ENCODE measurements at regions not wholly inside any gene's neighbourhood (a gene's known extent, or its start where the extent isn't known, plus 50 kb on each side); places are given as distances from the start of the nearest gene placed in this dataset.

DNA sequence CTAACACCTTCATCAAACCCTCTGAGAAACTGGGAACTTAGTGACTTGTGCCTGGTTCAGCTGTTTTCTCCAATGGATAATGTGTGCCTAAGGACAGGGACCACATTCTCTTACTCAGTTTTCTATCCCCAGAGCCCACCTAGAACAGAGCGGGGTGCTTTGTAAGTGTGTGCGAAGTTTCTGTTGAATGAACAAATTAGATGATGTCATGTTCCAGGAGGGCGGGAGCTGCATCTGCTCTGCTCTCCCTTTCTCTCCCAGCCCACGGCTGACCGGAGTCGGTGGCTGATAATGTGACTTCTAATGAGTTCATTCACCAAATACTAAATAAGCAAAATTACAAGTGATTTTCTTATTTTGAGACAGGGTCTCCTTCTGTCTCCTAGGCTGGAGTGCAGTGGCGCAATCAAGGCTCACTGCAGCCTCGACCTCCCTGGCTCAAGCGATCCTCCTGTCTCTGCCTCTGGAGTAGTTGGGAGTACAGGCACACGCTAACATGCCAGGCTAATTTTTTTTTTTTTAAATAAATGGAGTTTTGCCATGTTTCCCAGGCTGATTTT, 60.7 kb upstream of the FNDC1 start:
- no peaks in the 10 kb centered on the region for H3K9me3 ChIP-seq
- H3K36me3 ChIP-seq: no peaks in the 10 kb centered on the region
- no peak overlapping the region for H3K27ac ChIP-seq
- no peak for DNase-seq
- H3K27me3 ChIP-seq: peaks cover 0 to 4% of the 10 kb centered on the region in 2 donors
- intact Hi-C loops (cut with DNase I): no loop called here
- no peak for ATAC-seq
- TF ChIP-seq, protein P1, sequence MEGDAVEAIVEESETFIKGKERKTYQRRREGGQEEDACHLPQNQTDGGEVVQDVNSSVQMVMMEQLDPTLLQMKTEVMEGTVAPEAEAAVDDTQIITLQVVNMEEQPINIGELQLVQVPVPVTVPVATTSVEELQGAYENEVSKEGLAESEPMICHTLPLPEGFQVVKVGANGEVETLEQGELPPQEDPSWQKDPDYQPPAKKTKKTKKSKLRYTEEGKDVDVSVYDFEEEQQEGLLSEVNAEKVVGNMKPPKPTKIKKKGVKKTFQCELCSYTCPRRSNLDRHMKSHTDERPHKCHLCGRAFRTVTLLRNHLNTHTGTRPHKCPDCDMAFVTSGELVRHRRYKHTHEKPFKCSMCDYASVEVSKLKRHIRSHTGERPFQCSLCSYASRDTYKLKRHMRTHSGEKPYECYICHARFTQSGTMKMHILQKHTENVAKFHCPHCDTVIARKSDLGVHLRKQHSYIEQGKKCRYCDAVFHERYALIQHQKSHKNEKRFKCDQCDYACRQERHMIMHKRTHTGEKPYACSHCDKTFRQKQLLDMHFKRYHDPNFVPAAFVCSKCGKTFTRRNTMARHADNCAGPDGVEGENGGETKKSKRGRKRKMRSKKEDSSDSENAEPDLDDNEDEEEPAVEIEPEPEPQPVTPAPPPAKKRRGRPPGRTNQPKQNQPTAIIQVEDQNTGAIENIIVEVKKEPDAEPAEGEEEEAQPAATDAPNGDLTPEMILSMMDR (IDR thresholded peaks at IDR 0.05): no peak
- H3K4me3 ChIP-seq: no peak overlapping the region
- H3K4me1 ChIP-seq: peaks cover 3 to 42% of the 10 kb centered on the region in 2 donors

DNA sequence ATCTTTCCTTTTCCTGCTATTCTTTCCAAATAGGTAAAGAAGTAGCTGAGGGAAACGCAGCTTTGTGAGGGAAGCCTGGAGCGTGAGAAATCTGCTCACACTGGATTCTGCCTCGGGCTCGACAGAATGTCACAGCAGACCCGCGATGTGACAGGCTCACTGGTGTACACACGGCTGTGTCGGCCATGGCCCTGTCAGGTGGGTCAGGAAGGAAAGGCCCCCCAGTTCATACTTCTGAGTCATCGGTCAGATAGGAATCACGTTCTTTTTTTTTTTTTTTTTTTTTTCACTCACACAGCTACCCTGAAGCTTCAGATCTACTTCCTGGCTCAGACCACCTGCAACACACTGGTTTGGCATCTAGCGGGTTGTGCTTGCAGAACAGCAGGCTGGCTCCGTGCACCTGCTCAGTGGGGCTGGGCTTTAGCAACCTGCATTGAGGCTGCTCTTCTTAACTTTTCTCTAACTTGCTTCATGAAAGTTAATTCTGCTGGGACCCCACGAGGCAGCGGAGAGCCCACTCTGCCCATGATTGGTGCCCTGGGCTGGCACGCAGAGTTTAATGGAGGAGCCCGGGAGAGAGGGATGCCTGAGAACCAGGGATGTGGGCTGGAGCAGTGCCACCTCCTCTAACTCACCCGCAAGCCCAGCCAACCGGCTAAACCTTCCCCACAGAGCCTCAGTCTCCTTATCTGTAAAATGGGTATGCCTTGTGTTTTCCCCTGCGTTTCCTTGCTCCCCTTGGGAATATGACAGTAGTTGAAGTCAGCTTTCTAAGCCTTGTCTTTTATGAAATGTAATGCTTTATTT, 61.5 kb upstream of the FNDC1 start:
- intact Hi-C loops (cut with DNase I): no loop called here
- H3K36me3 ChIP-seq: no peaks in the 10 kb centered on the region
- H3K27me3 ChIP-seq: peaks cover 0 to 6% of the 10 kb centered on the region in 2 donors
- peak overlapping the region in 1 of 2 donors; percentile 26 for H3K27ac ChIP-seq
- ATAC-seq (no peak), DNase-seq (no peak)
- TF ChIP-seq, protein P1 (IDR thresholded peaks at IDR 0.05): no peak
- no peaks in the 10 kb centered on the region for H3K9me3 ChIP-seq
- peak overlapping the region in 1 of 2 donors; percentile 8 for H3K4me3 ChIP-seq
- peaks cover 3 to 42% of the 10 kb centered on the region in 2 donors for H3K4me1 ChIP-seq

- intact Hi-C loops (cut with DNase I): no loop called here
- no peaks in the 10 kb centered on the region for H3K9me3 ChIP-seq
- peak overlapping the region in 1 of 2 donors; percentile 8 for H3K4me3 ChIP-seq
- peaks cover 3 to 42% of the 10 kb centered on the region in 2 donors for H3K4me1 ChIP-seq
- ATAC-seq: peak; percentile 77
- peak in 2 of 4 donors; percentile 60 to 81 for DNase-seq
- TF ChIP-seq, protein P1 (IDR thresholded peaks at IDR 0.05): no peak
- H3K27me3 ChIP-seq: peaks cover 0 to 6% of the 10 kb centered on the region in 2 donors
- H3K36me3 ChIP-seq: no peaks in the 10 kb centered on the region
- peak overlapping the region in 1 of 2 donors; percentile 26 for H3K27ac ChIP-seq
Measured at GRCh38 chr6:159106627-159107241, 61.9 kb upstream of the TAGAP start.

DNA sequence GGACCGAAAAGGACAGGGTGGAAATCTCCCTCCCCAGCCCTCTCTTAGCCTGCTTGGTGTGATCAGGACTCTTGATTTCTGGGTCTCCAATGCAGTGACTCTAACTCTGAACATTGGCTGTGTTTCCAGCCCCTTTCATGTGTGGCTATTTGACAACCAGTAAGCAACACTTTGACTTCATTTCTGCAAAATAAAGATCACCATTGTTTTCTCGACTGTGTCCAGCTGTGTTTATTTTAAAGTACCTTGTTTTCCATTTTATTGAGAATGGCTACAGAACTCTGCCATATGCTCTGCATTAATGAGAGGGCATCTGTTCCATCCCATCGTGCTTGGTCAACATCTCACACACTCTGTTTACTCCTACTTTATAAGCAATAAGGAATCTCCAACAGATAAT, 60.9 kb upstream of the TAGAP start:
- DNase-seq (no peak), ATAC-seq (no peak)
- Histone ChIP-seq H3K27me3 (peaks cover 0 to 6% of the 10 kb centered on the region in 2 donors), H3K9me3 (no peaks in the 10 kb centered on the region), H3K4me1 (peaks cover 3 to 42% of the 10 kb centered on the region in 2 donors), H3K36me3 (no peaks in the 10 kb centered on the region), H3K4me3 (no peak overlapping the region), H3K27ac (no peak overlapping the region)
- TF ChIP-seq, protein P1 (IDR thresholded peaks at IDR 0.05): no peak
- intact Hi-C loops (cut with DNase I): no loop called here

GRCh38 chr6:159104931-159105330, 60.1 kb upstream of the TAGAP start:
- no peak for ATAC-seq

More at GRCh38 chr6:159104931-159105330, 60.1 kb upstream of the TAGAP start:
- Histone ChIP-seq H3K4me1 (peaks cover 3 to 42% of the 10 kb centered on the region in 2 donors), H3K9me3 (no peaks in the 10 kb centered on the region), H3K27ac (no peak overlapping the region), H3K36me3 (no peaks in the 10 kb centered on the region), H3K27me3 (peaks cover 0 to 6% of the 10 kb centered on the region in 2 donors), H3K4me3 (no peak overlapping the region)
- DNase-seq: no peak
- intact Hi-C loops (cut with DNase I): loop anchor here in 1 of 2 donors (5.0 kb wide), 1 partner anchor 63 kb away; the partner anchor contains the start of gene TAGAP
- TF ChIP-seq, protein P1 (IDR thresholded peaks at IDR 0.05): no peak

All from left lung (tissue), 4 donors.